Kidney (tissue), 13 donors: ENCODE measurements at regions not wholly inside any gene's neighbourhood (a gene's known extent, or its start where the extent isn't known, plus 50 kb on each side); places are given as distances from the start of the nearest gene placed in this dataset.

Experiments
- DNase-seq, 5 donors: peaks; one replicate each; pipeline ENCODE4 v3.0.0-alpha.2; 2013 to 2020
- FAIRE-seq: peaks from 2 replicates; lab custom pipeline; 2012; peaks lifted over from hg19 to GRCh38; lab: Jason Lieb, UNC
- H3K27ac ChIP-seq, 2 donors: one replicate each; pipeline ENCODE4 v1.7.0; 2013; ENCODE audit warnings: low read depth in 2 of 2, low read length in 2 of 2, inconsistent platforms in 1 of 2
- H3K27me3 ChIP-seq: one replicate; pipeline ENCODE4 v1.7.1; 2013; ENCODE audit warnings: low read length, inconsistent platforms; ENCODE audit not compliant: control insufficient read depth, insufficient read depth
- H3K36me3 ChIP-seq, 3 donors: one replicate each; pipeline versions ENCODE4 v1.7.0 to v1.7.1; 2013; ENCODE audit warnings: low read length in 3 of 3, control low read depth in 1 of 3, inconsistent platforms in 1 of 3; ENCODE audit not compliant: insufficient read depth in 3 of 3, control insufficient read depth in 2 of 3
- H3K4me1 ChIP-seq, 3 donors: one replicate each; pipeline versions ENCODE4 v1.7.0 to v1.7.1; 2013; ENCODE audit warnings: low read length in 3 of 3, inconsistent platforms in 1 of 3, low read depth in 1 of 3; ENCODE audit not compliant: control insufficient read depth in 2 of 3, insufficient read depth in 2 of 3
- H3K4me3 ChIP-seq, 3 donors: one replicate each; pipeline versions ENCODE4 v1.7.0 to v1.8.1; 2013; ENCODE audit warnings: low read length in 3 of 3, control low read depth in 1 of 3, inconsistent platforms in 1 of 3
- H3K9ac ChIP-seq, 3 donors: one replicate each; pipeline versions ENCODE4 v1.7.0 to v1.7.1; 2013; ENCODE audit warnings: low read length in 3 of 3, control low read depth in 1 of 3, inconsistent platforms in 1 of 3
- H3K9me3 ChIP-seq, 3 donors: one replicate each; pipeline versions ENCODE4 v1.7.0 to v1.7.1; 2013; ENCODE audit warnings: low read length in 3 of 3, control low read depth in 1 of 3, inconsistent platforms in 1 of 3; ENCODE audit not compliant: control insufficient read depth in 2 of 3, insufficient read depth in 1 of 3
- CTCF ChIP-seq: IDR thresholded peaks from 3 replicates; pipeline ENCODE4 v1.5.1; 2012; ENCODE audit warnings: mild to moderate bottlenecking, moderate library complexity, borderline replicate concordance; ENCODE audit not compliant: insufficient read depth; ENCODE audit errors: extremely low read depth
- intact Hi-C: fragments of 100-400 bp; cut with DNase I; formaldehyde crosslinking; loops from one replicate; pipeline ENCODE4 v1.11.1; 2022
- donor health status: control.
- donor health status: control.
- donor health status: control.
- donor health status: control.
- donor health status: control.
- donor health status: DM: yes; HTN: yes; CAD: no.
- donor health status: Normal renal cell carcinoma (clear cell type).

DNA sequence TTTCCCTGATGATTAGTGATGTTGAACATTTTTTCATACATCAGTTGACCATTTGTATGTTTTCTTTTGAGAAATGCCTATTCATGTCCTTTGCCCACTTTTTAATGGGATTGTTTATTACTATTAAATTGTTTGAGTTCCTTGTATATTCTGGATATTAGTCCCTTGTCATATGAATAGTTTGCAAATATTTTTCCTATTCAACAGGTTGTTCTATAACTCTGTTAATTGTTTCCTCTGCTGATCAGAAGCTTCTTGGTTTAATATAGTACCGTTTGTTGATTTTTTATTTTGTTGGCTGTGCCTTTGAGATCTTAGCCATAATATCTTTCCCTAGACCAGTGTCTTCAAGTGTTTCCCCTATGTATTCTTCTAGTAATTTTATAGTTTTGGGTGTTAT lies 189.0 kb upstream of the RARB start:
- H3K4me1 ChIP-seq = no peaks in the 10 kb centered on the region
- DNase-seq (no peak), FAIRE-seq (no peak)
- no peak overlapping the region for H3K27ac ChIP-seq
- H3K36me3 ChIP-seq = no peaks in the 10 kb centered on the region
- H3K4me3 ChIP-seq = no peak overlapping the region
- H3K9ac ChIP-seq = no peak overlapping the region
- no peak for TF ChIP-seq CTCF
- H3K9me3 ChIP-seq = peaks cover 0 to 4% (median 0%) of the 10 kb centered on the region in 3 donors
- intact Hi-C loops = no loop called here
- no peaks in the 10 kb centered on the region for H3K27me3 ChIP-seq

- H3K9me3 ChIP-seq = peaks cover 0 to 6% (median 0%) of the 10 kb centered on the region in 3 donors
- TF ChIP-seq CTCF = no peak
- no peaks in the 10 kb centered on the region for H3K36me3 ChIP-seq
- no peak for FAIRE-seq
- intact Hi-C loops = no loop called here
- DNase-seq = no peak
- no peak overlapping the region for H3K9ac ChIP-seq
- no peaks in the 10 kb centered on the region for H3K4me1 ChIP-seq
- no peak overlapping the region for H3K4me3 ChIP-seq
- no peaks in the 10 kb centered on the region for H3K27me3 ChIP-seq
- H3K27ac ChIP-seq = no peak overlapping the region
These were observed 181.2 kb upstream of the RARB start for GRCh38 chr3:25246913-25247312.

- intact Hi-C loops = no loop called here
- Histone ChIP-seq H3K4me1 (no peaks in the 10 kb centered on the region), H3K27me3 (no peaks in the 10 kb centered on the region), H3K4me3 (no peak overlapping the region), H3K36me3 (no peaks in the 10 kb centered on the region), H3K27ac (no peak overlapping the region), H3K9me3 (peaks cover 0 to 19% (median 0%) of the 10 kb centered on the region in 3 donors), H3K9ac (no peak overlapping the region)
- FAIRE-seq = no peak
- TF ChIP-seq CTCF = no peak
- no peak for DNase-seq
These were observed 175.8 kb upstream of the RARB start for GRCh38 chr3:25252291-25252690.

DNA sequence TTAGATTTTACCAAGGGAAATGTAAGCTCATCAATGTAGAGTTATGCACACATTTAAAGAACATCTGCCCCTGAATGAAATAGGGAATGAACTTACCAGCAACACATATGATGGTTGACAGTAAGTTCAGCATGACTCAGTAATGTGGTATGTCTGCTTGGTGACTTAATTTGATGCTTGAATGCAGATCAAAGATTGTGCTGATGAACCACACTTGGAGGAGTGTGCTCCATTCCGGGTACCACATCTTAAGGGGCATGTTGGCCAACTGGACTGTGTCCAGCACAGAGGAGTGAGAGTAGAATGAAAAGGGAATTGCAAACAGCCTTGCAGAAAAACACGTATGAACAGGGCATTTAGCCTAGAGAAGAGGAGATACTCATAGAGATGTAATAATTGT lies 171.0 kb upstream of the RARB start:
- DNase-seq (no peak), FAIRE-seq (no peak)
- Histone ChIP-seq H3K4me3 (no peak overlapping the region), H3K9ac (no peak overlapping the region), H3K27ac (no peak overlapping the region), H3K27me3 (no peaks in the 10 kb centered on the region), H3K9me3 (peaks cover 0 to 12% (median 0%) of the 10 kb centered on the region in 3 donors), H3K36me3 (no peaks in the 10 kb centered on the region), H3K4me1 (no peaks in the 10 kb centered on the region)
- no peak for TF ChIP-seq CTCF
- intact Hi-C loops = no loop called here
